Activated CD4-positive, alpha-beta T cell treated with anti-CD3 and anti-CD28 coated beads, Interleukin-2, amount 50 U/mL, for 24 hours (primary cell): ENCODE measurements at regions not wholly inside any gene's neighbourhood (a gene's known extent, or its start where the extent isn't known, plus 50 kb on each side); places are given as distances from the start of the nearest gene placed in this dataset.
"Not testable (repeated sequence)": the region's sequence is repeated elsewhere in the genome, so short reads cannot be mapped to it uniquely, and the experiment has no call there.

Source experiments
- DNase-seq, 2 donors: peaks; one replicate each; pipeline ENCODE4 v3.0.0-alpha.2; 2020; ENCODE audit warnings: low read depth in 1 of 2, low spot score in 1 of 2

DNA sequence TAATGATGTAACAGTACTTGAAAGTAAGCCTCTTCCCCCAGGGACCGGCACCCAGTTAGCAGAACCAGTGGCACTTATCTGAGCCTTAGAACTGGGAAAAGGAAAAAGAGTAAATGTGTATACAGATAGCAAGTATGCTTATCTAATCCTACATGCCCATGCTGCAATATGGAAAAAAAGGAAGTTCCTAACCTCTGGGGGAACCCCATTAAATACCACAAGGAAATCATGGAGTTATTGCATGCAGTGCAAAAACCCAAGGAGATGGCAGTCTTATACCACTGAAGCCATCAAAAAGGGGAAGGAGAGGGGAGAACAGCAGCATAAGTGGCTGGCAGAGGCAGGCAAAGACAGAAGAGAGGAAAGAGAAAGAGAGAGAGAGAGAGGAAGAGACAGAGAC is 456.8 kb downstream of the PTPRC start:
- DNase-seq = not testable (repeated sequence)

DNA sequence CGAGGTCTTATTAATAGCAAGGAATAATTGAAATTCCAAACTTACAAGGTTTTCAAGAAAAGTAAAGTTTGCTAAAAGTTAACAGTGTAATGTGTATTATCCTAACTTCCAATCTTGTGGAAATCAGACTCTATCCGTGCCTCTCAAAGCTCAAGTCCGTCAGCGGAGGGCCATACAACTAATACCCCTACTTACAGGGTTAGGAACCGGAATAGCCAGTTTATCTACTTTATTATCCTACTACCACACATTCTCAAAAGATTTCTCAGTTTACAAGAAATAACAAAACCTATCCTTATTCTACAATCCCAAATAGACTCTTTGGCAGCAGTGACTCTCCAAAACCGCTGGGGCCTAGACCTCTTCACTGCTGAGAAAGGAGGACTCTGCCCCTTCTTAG is 457.8 kb downstream of the PTPRC start:
- no peak for DNase-seq

DNA sequence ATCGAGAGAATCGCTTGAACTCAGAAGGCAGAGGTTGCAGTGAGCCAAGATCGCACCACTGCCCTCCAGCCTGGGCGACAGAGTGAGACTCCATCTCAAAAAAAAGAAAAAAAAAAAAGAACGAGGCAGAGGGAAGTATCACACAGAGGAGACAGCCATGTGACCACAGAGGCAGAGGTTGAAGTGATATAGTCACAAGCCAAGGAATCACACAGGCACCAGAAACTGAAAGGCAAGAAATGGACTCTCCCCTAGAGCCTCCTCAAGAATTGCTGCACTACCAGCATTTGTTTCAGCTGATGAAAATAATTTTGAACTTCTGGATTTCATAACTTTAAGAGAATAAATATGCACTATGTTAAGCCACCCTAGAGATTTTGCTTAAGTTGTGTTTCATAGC is 459.6 kb downstream of the PTPRC start:
- no peak for DNase-seq

DNA sequence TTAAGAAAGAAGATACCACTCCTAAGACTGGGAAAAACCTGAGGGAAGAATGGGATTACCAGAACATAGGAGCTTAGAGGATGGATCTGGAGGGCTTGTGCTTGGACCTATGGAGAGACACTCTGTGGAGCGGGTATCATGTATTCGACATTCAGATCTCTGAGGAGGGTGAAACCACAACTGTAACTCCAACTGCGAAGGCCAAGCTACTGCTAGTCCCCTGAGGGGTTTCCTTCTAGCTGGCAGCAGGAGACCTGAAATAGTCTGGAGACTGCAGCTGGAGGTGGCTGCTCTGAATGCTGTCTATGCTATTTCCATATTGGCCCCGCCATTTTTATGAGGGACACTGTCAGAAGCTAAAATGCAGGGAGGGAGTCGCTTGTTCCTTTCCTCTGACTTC is 462.3 kb downstream of the PTPRC start:
- DNase-seq = no peak

- no peak for DNase-seq
Observed at GRCh38 chr1:199101635-199102034, 462.8 kb downstream of the PTPRC start.

- DNase-seq = no peak
Observed at GRCh38 chr1:199102239-199102638, 463.4 kb downstream of the PTPRC start.

- DNase-seq = no peak
Observed at GRCh38 chr1:199109160-199109559, 470.3 kb downstream of the PTPRC start.

GRCh38 chr1:199112365-199112764 is 473.5 kb downstream of the PTPRC start:
- DNase-seq = no peak

- DNase-seq = peak; percentile 22 to 65
Observed at GRCh38 chr1:199113265-199113869, 474.5 kb downstream of the PTPRC start.

GRCh38 chr1:199116488-199116887 is 477.6 kb downstream of the PTPRC start:
- DNase-seq = no peak

DNA sequence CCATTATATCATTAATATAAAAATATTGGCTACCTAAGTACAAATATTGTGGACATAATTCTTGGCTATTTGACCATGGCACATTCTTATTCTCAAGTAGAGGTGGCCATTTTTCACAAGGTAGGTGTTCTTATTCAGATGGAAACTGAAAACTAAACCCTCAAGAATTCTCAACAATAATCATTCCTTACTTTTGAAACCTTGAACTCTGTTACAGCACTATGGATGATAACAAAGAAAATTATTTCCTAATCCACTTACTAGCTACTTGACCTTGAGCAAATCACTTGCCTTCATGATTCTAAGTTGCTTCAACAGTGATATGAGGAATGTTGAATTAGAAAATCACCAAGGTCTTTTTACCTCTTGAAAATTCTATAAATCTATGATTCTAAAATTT is 482.2 kb downstream of the PTPRC start:
- DNase-seq = no peak

GRCh38 chr1:199122085-199122484 is 483.2 kb downstream of the PTPRC start:
- no peak for DNase-seq

DNA sequence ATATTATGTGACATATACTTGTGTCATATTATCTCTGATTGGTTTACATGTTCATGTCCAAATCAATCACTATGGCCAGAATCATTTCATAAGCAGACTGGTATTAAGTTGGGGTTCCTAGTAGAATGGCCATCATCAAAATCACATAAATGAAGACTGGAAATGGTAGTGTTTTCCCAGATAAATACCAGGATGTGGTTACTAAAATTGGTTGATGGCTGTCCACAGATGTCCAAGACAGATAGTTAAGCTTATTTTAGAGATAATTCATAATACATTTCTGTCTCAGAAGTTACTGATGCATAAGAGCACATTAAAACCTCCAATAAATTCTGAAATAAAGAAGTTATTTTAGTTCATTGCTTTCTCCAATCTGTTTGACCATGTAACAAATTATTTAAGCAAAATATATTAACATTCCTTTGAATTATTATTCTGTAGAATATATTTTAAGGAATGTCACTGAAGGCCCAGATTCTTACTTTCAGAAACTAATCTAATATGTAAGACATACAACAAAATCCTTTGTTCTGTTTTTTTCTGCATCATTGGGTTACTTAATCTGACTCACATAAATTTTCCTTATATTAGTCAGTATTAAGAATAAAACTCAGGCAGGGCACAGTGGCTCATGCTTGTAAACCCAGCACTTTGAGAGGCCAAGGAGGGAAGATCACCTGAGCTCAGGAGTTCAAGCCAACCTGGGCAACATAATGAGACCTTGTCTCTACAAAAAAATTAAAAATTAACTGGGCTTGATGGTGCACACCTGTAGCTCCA is 483.9 kb downstream of the PTPRC start:
- DNase-seq = no peak

DNA sequence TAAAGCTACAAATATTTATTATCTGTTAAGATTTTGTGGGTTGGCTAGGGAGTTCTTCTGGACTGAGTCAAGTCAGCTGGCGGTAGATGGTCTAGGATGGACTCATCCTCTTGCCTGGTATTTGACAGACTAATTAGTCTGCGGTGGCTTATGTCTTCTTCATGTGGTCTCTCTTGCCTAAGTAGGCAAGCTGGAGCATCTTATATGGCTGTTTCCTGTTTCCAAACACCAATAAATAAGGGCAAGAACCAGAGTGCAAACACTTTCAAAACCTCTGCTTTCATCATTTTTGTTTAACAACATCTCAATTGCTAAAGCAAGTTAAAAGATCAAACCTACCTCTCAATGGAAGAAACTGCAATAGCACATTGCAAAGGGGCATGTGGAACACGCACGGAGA is 484.8 kb downstream of the PTPRC start:
- no peak for DNase-seq

- no peak for DNase-seq
Observed at GRCh38 chr1:199124351-199124750, 485.5 kb downstream of the PTPRC start.

GRCh38 chr1:199129247-199129646 is 490.4 kb downstream of the PTPRC start:
- DNase-seq = no peak

- no peak for DNase-seq
Observed at GRCh38 chr1:199132006-199132405, 493.2 kb downstream of the PTPRC start.

GRCh38 chr1:199135901-199136300 is 497.1 kb downstream of the PTPRC start:
- DNase-seq = no peak

- no peak for DNase-seq
Observed at GRCh38 chr1:199138061-199138460, 499.2 kb downstream of the PTPRC start.

GRCh38 chr1:199149591-199149990 is 510.8 kb downstream of the PTPRC start:
- no peak for DNase-seq

- no peak for DNase-seq
Observed at GRCh38 chr1:199150756-199151155, 511.9 kb downstream of the PTPRC start.

- DNase-seq = no peak
Observed at GRCh38 chr1:199151634-199152425, 513.0 kb downstream of the PTPRC start.
